Lower leg skin (tissue), 4 donors: ENCODE measurements at regions not wholly inside any gene's neighbourhood (a gene's known extent, or its start where the extent isn't known, plus 50 kb on each side); places are given as distances from the start of the nearest gene placed in this dataset.
"Not testable (repeated sequence)": the region's sequence is repeated elsewhere in the genome, so short reads cannot be mapped to it uniquely, and the experiment has no call there.

Source experiments
- DNase-seq, 2 donors: peaks; one replicate each; pipeline ENCODE4 v3.0.0-alpha.2; 2019; ENCODE audit warnings: low spot score in 2 of 2
- H3K4me3 ChIP-seq: fragments of 200-600 bp; sonication (generic); 2 replicates; pipeline ENCODE4 v1.5.1; 2017; ENCODE audit warnings: mild to moderate bottlenecking, low read depth; ENCODE audit not compliant: poor library complexity, severe bottlenecking
- POLR2A ChIP-seq, 2 donors: fragments of 450-650 bp; IDR thresholded peaks; one replicate each; pipeline ENCODE4 v1.6.1; 2016 to 2017; ENCODE audit warnings: antibody characterized with exemption in 2 of 2, mild to moderate bottlenecking in 1 of 2, moderate library complexity in 1 of 2
- WGBS, 2 donors: methylation state at CpG; one replicate each; pipeline ENCODE4 v1.1.5; 2018; 5-methylcytosine and 5-hydroxymethylcytosine counted together
- intact Hi-C: fragments of 100-400 bp; cut with DNase I; formaldehyde crosslinking; loops from one replicate; pipeline ENCODE4 v1.15.0; 2023; ENCODE audit warnings: low total_unique reads
- TF ChIP-seq, protein P1 (sequence below), 3 donors: fragments of 450-650 bp; IDR thresholded peaks; one replicate each; pipeline ENCODE4 v1.5.1; 2016; ENCODE audit warnings: antibody characterized with exemption in 3 of 3, mild to moderate bottlenecking in 3 of 3, moderate library complexity in 2 of 3

DNA sequence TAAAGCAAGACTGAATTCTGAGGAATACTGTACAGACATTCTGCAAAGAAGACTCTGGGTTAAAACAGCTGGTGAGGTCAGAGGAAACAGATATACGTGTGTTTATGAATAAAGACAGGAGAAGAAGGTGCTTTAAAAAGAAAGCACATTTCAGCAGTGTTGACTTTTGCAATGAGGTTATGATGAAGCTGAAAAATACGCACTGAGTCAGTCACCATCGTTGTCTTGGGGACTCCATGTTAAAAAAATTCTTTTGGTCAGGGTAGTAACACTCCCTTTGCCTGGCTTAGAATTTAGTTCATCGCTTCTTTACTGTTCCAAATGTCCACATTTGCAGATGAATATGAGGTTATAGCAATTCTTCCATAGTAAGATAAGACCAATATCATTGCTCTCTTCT is 1049.0 kb downstream of the TSN start:
- TF ChIP-seq POLR2A (IDR thresholded peaks at IDR 0.05) = no peak
- TF ChIP-seq, protein P1, sequence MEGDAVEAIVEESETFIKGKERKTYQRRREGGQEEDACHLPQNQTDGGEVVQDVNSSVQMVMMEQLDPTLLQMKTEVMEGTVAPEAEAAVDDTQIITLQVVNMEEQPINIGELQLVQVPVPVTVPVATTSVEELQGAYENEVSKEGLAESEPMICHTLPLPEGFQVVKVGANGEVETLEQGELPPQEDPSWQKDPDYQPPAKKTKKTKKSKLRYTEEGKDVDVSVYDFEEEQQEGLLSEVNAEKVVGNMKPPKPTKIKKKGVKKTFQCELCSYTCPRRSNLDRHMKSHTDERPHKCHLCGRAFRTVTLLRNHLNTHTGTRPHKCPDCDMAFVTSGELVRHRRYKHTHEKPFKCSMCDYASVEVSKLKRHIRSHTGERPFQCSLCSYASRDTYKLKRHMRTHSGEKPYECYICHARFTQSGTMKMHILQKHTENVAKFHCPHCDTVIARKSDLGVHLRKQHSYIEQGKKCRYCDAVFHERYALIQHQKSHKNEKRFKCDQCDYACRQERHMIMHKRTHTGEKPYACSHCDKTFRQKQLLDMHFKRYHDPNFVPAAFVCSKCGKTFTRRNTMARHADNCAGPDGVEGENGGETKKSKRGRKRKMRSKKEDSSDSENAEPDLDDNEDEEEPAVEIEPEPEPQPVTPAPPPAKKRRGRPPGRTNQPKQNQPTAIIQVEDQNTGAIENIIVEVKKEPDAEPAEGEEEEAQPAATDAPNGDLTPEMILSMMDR (IDR thresholded peaks at IDR 0.05) = no peak
- intact Hi-C loops = no loop called here
- H3K4me3 ChIP-seq = no peak overlapping the region
- 87 to 90% methylated on average over 4 of the region's 4 CpGs for WGBS, 2 donors
- no peak for DNase-seq

DNA sequence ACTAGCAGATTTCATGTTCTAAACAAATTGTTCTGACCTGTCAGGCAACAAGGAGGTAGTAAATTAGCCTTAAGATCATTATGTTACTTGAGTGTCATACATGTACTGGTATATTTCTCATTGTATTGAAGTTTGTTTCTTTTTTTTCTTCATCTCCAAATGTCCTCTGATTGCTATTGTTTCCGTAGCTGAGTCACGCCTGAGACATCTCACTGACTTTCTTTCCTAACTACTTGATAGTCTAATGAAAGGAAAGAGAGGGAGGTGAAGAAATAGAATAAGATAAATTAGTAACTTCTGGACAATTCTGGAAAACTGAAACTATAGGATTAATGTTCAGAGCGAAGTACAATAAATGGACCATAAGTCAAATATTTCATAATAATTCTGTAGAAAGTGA is 1049.9 kb downstream of the TSN start:
- intact Hi-C loops = no loop called here
- DNase-seq = no peak
- TF ChIP-seq, protein P1 (IDR thresholded peaks at IDR 0.05) = no peak
- no peak for TF ChIP-seq POLR2A (IDR thresholded peaks at IDR 0.05)
- 89 to 95% methylated on average over 3 of the region's 3 CpGs for WGBS, 2 donors
- no peak overlapping the region for H3K4me3 ChIP-seq

DNA sequence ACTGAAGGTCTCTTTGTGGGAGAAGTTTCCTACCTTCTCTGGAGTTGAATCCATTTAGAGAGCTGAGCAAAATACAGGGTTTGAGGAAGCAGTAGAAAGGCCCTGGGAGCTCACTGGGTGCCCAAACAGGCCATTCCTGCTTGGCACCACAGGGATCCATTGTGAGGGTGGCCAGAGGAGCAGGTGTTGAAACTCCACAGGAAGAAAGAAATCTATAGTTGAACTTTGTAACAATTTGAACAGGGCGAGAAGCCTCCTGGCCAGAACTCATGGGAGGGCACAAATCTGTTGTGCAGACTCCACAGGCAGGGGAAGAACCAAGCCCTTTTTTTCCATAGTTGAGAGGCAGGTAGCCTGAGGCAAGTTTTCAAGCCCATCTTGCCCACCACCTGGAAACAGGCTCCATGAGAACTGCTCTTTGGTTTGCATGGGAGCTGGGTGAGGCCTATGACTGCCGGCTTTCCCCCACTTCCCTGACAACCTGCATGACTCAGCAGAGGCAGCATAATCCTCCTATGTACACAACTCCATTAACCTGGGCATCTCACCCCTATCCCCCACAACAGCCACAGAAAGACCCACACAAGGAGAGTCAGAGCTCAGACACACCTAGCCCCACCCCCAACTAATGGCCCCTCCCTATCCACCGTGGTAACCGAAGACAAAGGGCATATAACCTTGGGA is 1053.0 kb downstream of the TSN start:
- 90 to 94% methylated on average over 4 of the region's 4 CpGs for WGBS, 2 donors
- no peak for TF ChIP-seq POLR2A (IDR thresholded peaks at IDR 0.05)
- TF ChIP-seq, protein P1 (IDR thresholded peaks at IDR 0.05) = no peak
- intact Hi-C loops = no loop called here
- DNase-seq = no peak
- no peak overlapping the region for H3K4me3 ChIP-seq

DNA sequence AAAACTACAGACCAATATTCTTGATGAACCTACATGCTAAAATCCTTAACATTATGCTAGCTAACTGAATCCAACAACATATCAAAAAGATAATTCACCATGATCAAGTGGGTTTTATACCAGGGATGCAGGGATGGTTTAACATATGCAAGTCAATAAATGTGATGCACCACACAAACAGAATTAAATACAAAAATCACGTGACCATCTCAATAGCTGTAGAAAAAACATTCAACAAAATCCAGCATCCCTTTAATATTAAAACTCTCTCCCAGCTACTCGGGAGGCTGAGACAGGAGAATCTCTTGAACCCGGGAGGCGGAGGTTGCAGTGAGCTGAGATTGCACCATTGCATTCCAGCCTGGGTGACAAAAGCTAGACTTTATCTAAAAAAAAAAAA is 1056.8 kb downstream of the TSN start:
- DNase-seq, intact Hi-C loops, H3K4me3 ChIP-seq: not testable (repeated sequence)
- 82 to 83% methylated on average over 4 of the region's 4 CpGs for WGBS, 2 donors

DNA sequence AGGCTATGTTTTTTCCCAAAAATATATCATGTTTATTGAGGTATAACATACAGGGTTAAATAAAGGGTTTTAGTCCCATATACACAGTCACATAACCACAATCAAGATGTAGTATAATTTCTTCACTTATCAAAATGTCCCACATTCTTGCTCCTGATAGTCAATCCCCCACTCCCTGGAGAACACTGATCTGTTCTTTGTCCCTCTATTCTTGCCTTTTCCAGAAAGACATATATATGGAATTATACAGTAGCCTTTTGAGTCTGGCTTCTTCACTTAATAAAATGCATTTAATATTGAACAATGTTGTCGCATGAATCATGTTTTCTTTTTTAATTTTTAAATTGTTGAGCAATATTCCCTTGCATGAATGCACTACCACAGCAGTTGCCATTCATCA is 1059.7 kb downstream of the TSN start:
- intact Hi-C loops = no loop called here

DNA sequence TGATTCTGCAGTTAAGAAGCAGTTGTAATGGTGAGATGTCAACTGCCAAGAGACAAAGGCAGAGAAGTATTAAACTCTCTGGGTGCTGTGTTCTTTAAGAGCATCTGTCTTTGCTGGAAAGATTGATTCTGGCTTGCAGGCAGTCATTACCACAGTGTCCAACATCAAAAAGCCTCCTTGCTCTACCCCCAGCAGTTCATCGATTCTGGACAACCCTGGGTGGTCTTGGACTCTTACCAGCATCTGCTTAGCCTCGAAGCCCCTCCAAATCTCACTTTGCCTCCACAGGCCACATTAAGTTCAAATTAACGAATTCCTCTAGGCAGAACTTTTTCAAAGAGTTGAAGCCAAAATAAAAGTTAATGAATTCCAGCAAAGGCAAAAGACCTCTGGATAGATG is 1061.4 kb downstream of the TSN start:
- intact Hi-C loops = no loop called here
- 28 to 45% methylated on average over 3 of the region's 3 CpGs for WGBS, 2 donors
- TF ChIP-seq POLR2A (IDR thresholded peaks at IDR 0.05) = no peak
- TF ChIP-seq, protein P1 (IDR thresholded peaks at IDR 0.05) = no peak
- no peak for DNase-seq
- H3K4me3 ChIP-seq = no peak overlapping the region

More for the DNA sequence above, 1059.7 kb downstream of the TSN start:
- no peak overlapping the region for H3K4me3 ChIP-seq
- TF ChIP-seq POLR2A (IDR thresholded peaks at IDR 0.05) = no peak
- TF ChIP-seq, protein P1 (IDR thresholded peaks at IDR 0.05) = no peak
- WGBS, 2 donors = 73 to 74% methylated on average over 1 of the region's 1 CpG
- no peak for DNase-seq
